HG02970 (cell line): ENCODE measurements at regions not wholly inside any gene's neighbourhood (a gene's known extent, or its start where the extent isn't known, plus 50 kb on each side); places are given as distances from the start of the nearest gene placed in this dataset.

Experiments used
- ATAC-seq: cut with Tn5 transposase; IDR thresholded peaks from one replicate; pipeline ENCODE4 v1.9.1; 2021; ENCODE audit warnings: mild to moderate bottlenecking, moderate library complexity, moderate number of reproducible peaks; ENCODE audit not compliant: unreplicated experiment, low FRiP score

GRCh38 chr9:110040788-110041187 lies 167.2 kb downstream of the C9orf152 start:
- ATAC-seq = no peak

- no peak for ATAC-seq
Measured at GRCh38 chr9:110041452-110041851, 166.5 kb downstream of the C9orf152 start.

- ATAC-seq = peak; percentile 20
Measured at GRCh38 chr9:110047232-110047954, 160.6 kb downstream of the C9orf152 start.

GRCh38 chr9:110047955-110048402 lies 160.0 kb downstream of the C9orf152 start:
- ATAC-seq = peak; percentile 16

- ATAC-seq = peak; percentile 76
Measured at GRCh38 chr9:110048403-110048975, 159.5 kb downstream of the C9orf152 start.

- no peak for ATAC-seq
Measured at GRCh38 chr9:110048976-110049698, 158.8 kb downstream of the C9orf152 start.

- no peak for ATAC-seq
Measured at GRCh38 chr9:110049699-110050450, 158.1 kb downstream of the C9orf152 start.

- ATAC-seq = no peak
Measured at GRCh38 chr9:110050925-110051355, 157.0 kb downstream of the C9orf152 start.

- ATAC-seq = no peak
Measured at GRCh38 chr9:110056062-110056461, 151.9 kb downstream of the C9orf152 start.

- no peak for ATAC-seq
Measured at GRCh38 chr9:110058304-110058953, 149.5 kb downstream of the C9orf152 start.

- ATAC-seq = no peak
Measured at GRCh38 chr9:110059461-110059860, 148.5 kb downstream of the C9orf152 start.

GRCh38 chr9:110064803-110065202 lies 143.2 kb downstream of the C9orf152 start:
- peak; percentile 26 for ATAC-seq

- ATAC-seq = peak; percentile 55
Measured at GRCh38 chr9:110065532-110065931, 142.4 kb downstream of the C9orf152 start.

- ATAC-seq = no peak
Measured at GRCh38 chr9:110066929-110067716, 140.8 kb downstream of the C9orf152 start.

GRCh38 chr9:110068212-110068611 lies 139.7 kb downstream of the C9orf152 start:
- ATAC-seq = no peak

GRCh38 chr9:110069326-110070248 lies 138.4 kb downstream of the C9orf152 start:
- ATAC-seq = no peak

GRCh38 chr9:110072597-110073355 lies 135.2 kb downstream of the C9orf152 start:
- no peak for ATAC-seq
